ENCODE measurements at regions not wholly inside any gene's neighbourhood (a gene's known extent, or its start where the extent isn't known, plus 50 kb on each side); places are given as distances from the start of the nearest gene placed in this dataset.

GRCh38 chr12:59396519-59396918, 199.3 kb upstream of the SLC16A7 start:
- TF ChIP-seq POLR2A (IDR thresholded peaks at IDR 0.05; ENCODE audit: low read depth, low read length) (no peak), TAF1 (IDR thresholded peaks at IDR 0.05; ENCODE audit: low read depth, low read length) (no peak), POLR2AphosphoS5 (IDR thresholded peaks at IDR 0.05; ENCODE audit: low read depth, low read length) (no peak), SPI1 (IDR thresholded peaks at IDR 0.05; ENCODE audit: low read depth, low read length) (no peak), POU2F2 (IDR thresholded peaks at IDR 0.05; ENCODE audit: low read depth, low read length) (no peak), PAX5 (IDR thresholded peaks at IDR 0.05; ENCODE audit: insufficient read depth, low read length, severe bottlenecking) (no peak)
